EL (cell line): ENCODE measurements at regions not wholly inside any gene's neighbourhood (a gene's known extent, or its start where the extent isn't known, plus 50 kb on each side); places are given as distances from the start of the nearest gene placed in this dataset.

ENCODE experiments used
- DNase-seq: peaks from one replicate; pipeline ENCODE4 v3.0.0-alpha.2; 2016

GRCh38 chr1:81573458-81573857, 227.3 kb upstream of the ADGRL2 start:
- no peak for DNase-seq

GRCh38 chr1:81571946-81572345, 228.8 kb upstream of the ADGRL2 start:
- no peak for DNase-seq

GRCh38 chr1:81569761-81570160, 231.0 kb upstream of the ADGRL2 start:
- DNase-seq, result no peak

- DNase-seq, result no peak
Observed at GRCh38 chr1:81563632-81564031, 237.1 kb upstream of the ADGRL2 start.

- no peak for DNase-seq
Observed at GRCh38 chr1:81562934-81563333, 237.8 kb upstream of the ADGRL2 start.

GRCh38 chr1:81560629-81561028, 240.1 kb upstream of the ADGRL2 start:
- DNase-seq, result no peak

GRCh38 chr1:81559662-81560350, 240.9 kb upstream of the ADGRL2 start:
- DNase-seq, result no peak

GRCh38 chr1:81558291-81559076, 242.2 kb upstream of the ADGRL2 start:
- no peak for DNase-seq

- DNase-seq, result no peak
Observed at GRCh38 chr1:81556968-81557367, 243.8 kb upstream of the ADGRL2 start.

GRCh38 chr1:81554534-81554933, 246.2 kb upstream of the ADGRL2 start:
- DNase-seq, result no peak

- no peak for DNase-seq
Observed at GRCh38 chr1:81554108-81554507, 246.6 kb upstream of the ADGRL2 start.

GRCh38 chr1:81553503-81553902, 247.2 kb upstream of the ADGRL2 start:
- DNase-seq, result no peak

- no peak for DNase-seq
Observed at GRCh38 chr1:81551946-81552345, 248.8 kb upstream of the ADGRL2 start.

- no peak for DNase-seq
Observed at GRCh38 chr1:81550753-81551152, 250.0 kb upstream of the ADGRL2 start.

- DNase-seq, result peak; percentile 47
Observed at GRCh38 chr1:81549588-81550127, 251.1 kb upstream of the ADGRL2 start.

- no peak for DNase-seq
Observed at GRCh38 chr1:81548918-81549587, 251.7 kb upstream of the ADGRL2 start.

GRCh38 chr1:81547912-81548303, 252.8 kb upstream of the ADGRL2 start:
- no peak for DNase-seq

GRCh38 chr1:81547261-81547911, 253.3 kb upstream of the ADGRL2 start:
- no peak for DNase-seq

- DNase-seq, result no peak
Observed at GRCh38 chr1:81545734-81546133, 255.0 kb upstream of the ADGRL2 start.

GRCh38 chr1:81543764-81544163, 257.0 kb upstream of the ADGRL2 start:
- no peak for DNase-seq

GRCh38 chr1:81542196-81542595, 258.5 kb upstream of the ADGRL2 start:
- no peak for DNase-seq

GRCh38 chr1:81540216-81540615, 260.5 kb upstream of the ADGRL2 start:
- DNase-seq, result no peak

- DNase-seq, result no peak
Observed at GRCh38 chr1:81529014-81529413, 271.7 kb upstream of the ADGRL2 start.
